HL-60 (cell line): ENCODE measurements at regions not wholly inside any gene's neighbourhood (a gene's known extent, or its start where the extent isn't known, plus 50 kb on each side); places are given as distances from the start of the nearest gene placed in this dataset.
"Not testable (repeated sequence)": the region's sequence is repeated elsewhere in the genome, so short reads cannot be mapped to it uniquely, and the experiment has no call there.

Source experiments
- DNase-seq, 2 experiments: peaks; one replicate each; pipeline ENCODE4 v3.0.0-alpha.2; 2010 to 2020; ENCODE audit warnings: low read depth in 1 of 2, low spot score in 1 of 2
- H3K27ac ChIP-seq: fragments of 250-450 bp; sonication (Bioruptor Pico); replicated peaks from 2 replicates; pipeline ENCODE4 v1.5.1; 2020; ENCODE audit warnings: mild to moderate bottlenecking, moderate library complexity
- H3K27me3 ChIP-seq: fragments of 250-450 bp; sonication (Bioruptor Pico); 2 replicates; pipeline ENCODE4 v1.5.1; 2021; ENCODE audit warnings: mild to moderate bottlenecking, moderate library complexity; ENCODE audit not compliant: insufficient read depth, poor library complexity, severe bottlenecking
- H3K4me3 ChIP-seq: replicated peaks from 2 replicates; pipeline ENCODE4 v1.5.1; 2011; ENCODE audit warnings: mild to moderate bottlenecking, control low read depth, low read length; ENCODE audit not compliant: insufficient read depth
- GABPA ChIP-seq: IDR thresholded peaks from 2 replicates; pipeline ENCODE4 v1.6.1; 2012; ENCODE audit warnings: low read depth
- POLR2AphosphoS5 ChIP-seq: IDR thresholded peaks from 2 replicates; pipeline ENCODE4 v1.6.1; 2012; ENCODE audit warnings: low read depth
- SPI1 ChIP-seq: IDR thresholded peaks from 2 replicates; pipeline ENCODE4 v1.6.1; 2012; ENCODE audit warnings: low read depth, mild to moderate bottlenecking, borderline replicate concordance
- TF ChIP-seq, protein P1 (sequence below): IDR thresholded peaks from 2 replicates; pipeline ENCODE4 v1.6.1; 2012; ENCODE audit warnings: low read depth; ENCODE audit not compliant: insufficient replicate concordance
- TF ChIP-seq, protein P2 (sequence below): IDR thresholded peaks from one replicate; pipeline ENCODE4 v1.5.1; 2011; ENCODE audit warnings: low read length, control low read depth, inconsistent platforms; ENCODE audit not compliant: insufficient read depth

DNA sequence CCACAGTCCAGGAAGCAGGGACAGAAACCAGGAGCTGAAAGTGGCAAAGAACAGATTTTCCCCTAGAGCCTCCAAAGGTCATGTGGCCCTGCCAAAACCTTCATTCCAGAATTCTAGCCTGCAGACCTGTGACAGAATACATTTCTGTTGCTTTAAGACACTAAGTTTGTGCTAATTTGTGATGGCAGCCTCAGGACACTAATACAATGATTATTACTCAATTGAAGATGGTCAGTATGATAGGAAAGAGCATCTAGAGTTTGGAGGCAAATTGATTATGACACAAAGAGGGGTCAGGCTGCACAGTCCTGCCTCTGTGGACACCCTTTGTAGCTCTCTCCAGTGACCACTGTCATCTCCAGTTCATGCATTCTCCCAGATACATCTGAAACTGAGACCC is 79.0 kb upstream of the C3orf49 start:
- Histone ChIP-seq H3K27me3 (no peaks in the 10 kb centered on the region), H3K27ac (no peak overlapping the region), H3K4me3 (no peak overlapping the region)
- no peak for DNase-seq
- TF ChIP-seq SPI1 (no peak), GABPA (no peak), POLR2AphosphoS5 (no peak)
- TF ChIP-seq, protein P1, sequence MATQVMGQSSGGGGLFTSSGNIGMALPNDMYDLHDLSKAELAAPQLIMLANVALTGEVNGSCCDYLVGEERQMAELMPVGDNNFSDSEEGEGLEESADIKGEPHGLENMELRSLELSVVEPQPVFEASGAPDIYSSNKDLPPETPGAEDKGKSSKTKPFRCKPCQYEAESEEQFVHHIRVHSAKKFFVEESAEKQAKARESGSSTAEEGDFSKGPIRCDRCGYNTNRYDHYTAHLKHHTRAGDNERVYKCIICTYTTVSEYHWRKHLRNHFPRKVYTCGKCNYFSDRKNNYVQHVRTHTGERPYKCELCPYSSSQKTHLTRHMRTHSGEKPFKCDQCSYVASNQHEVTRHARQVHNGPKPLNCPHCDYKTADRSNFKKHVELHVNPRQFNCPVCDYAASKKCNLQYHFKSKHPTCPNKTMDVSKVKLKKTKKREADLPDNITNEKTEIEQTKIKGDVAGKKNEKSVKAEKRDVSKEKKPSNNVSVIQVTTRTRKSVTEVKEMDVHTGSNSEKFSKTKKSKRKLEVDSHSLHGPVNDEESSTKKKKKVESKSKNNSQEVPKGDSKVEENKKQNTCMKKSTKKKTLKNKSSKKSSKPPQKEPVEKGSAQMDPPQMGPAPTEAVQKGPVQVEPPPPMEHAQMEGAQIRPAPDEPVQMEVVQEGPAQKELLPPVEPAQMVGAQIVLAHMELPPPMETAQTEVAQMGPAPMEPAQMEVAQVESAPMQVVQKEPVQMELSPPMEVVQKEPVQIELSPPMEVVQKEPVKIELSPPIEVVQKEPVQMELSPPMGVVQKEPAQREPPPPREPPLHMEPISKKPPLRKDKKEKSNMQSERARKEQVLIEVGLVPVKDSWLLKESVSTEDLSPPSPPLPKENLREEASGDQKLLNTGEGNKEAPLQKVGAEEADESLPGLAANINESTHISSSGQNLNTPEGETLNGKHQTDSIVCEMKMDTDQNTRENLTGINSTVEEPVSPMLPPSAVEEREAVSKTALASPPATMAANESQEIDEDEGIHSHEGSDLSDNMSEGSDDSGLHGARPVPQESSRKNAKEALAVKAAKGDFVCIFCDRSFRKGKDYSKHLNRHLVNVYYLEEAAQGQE: no peak
- TF ChIP-seq, protein P2, sequence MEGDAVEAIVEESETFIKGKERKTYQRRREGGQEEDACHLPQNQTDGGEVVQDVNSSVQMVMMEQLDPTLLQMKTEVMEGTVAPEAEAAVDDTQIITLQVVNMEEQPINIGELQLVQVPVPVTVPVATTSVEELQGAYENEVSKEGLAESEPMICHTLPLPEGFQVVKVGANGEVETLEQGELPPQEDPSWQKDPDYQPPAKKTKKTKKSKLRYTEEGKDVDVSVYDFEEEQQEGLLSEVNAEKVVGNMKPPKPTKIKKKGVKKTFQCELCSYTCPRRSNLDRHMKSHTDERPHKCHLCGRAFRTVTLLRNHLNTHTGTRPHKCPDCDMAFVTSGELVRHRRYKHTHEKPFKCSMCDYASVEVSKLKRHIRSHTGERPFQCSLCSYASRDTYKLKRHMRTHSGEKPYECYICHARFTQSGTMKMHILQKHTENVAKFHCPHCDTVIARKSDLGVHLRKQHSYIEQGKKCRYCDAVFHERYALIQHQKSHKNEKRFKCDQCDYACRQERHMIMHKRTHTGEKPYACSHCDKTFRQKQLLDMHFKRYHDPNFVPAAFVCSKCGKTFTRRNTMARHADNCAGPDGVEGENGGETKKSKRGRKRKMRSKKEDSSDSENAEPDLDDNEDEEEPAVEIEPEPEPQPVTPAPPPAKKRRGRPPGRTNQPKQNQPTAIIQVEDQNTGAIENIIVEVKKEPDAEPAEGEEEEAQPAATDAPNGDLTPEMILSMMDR: no peak

DNA sequence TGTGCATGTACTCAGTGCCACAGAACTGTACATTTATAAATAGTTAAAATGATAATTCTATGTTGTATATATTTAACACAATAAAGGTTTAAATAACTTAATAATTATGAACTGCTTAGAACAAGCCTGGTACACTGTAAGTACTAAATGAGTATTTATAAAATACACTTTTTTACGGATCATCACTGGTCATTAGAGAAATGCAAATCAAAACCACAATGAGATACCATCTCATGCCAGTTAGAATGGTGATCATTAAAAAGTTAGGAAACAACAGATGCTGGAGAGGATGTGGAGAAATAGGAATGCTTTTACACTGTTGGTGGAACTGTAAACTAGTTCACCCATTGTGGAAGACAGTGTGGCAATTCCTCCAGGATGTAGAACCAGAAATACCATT is 74.4 kb upstream of the C3orf49 start:
- not testable (repeated sequence) for H3K27ac ChIP-seq, H3K4me3 ChIP-seq, H3K27me3 ChIP-seq, DNase-seq

DNA sequence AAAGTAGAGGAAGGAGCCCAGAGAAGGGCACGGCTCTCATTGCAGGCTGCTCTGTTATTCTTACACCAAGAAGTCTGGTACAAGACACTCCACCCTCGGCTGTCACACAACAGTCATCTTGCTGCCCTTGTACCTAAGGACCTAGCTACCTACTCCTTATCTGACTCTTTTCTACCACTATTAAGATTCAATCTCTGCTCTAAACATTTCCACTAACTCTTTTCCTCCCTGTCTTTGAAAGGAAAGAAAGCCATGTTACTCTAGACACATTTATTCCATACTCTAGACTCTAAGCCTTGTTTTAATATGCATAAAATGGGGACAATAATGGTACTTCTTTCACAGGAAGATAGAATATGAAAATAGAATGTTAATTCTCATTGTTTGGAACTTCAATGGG is 73.3 kb upstream of the C3orf49 start:
- H3K4me3 ChIP-seq: no peak overlapping the region
- no peak for DNase-seq
- no peak overlapping the region for H3K27ac ChIP-seq
- H3K27me3 ChIP-seq: no peaks in the 10 kb centered on the region
- no peak for TF ChIP-seq GABPA
- TF ChIP-seq SPI1: no peak
- TF ChIP-seq, protein P1: no peak
- TF ChIP-seq, protein P2: no peak

DNA sequence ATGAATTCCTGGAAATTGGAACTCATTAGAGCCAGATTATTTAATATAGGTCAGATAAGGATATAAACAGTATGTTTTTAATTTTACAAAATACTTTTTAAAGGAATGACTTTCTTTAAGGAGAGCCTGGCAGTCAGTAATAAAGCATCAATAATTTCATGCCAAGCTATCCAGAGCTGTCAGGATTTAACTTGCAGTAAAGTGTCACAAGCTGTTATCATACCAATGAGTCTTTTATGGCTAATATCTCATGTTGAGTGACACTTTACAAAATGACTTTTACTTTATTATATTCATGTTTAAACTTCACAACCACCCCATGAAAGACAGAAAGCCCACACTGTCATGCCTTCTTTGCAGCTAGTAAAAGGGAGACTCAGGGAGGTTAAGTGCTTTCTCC is 72.9 kb upstream of the C3orf49 start:
- DNase-seq: no peak
- H3K4me3 ChIP-seq: no peak overlapping the region
- no peak overlapping the region for H3K27ac ChIP-seq
- no peaks in the 10 kb centered on the region for H3K27me3 ChIP-seq
- TF ChIP-seq, protein P2: no peak
- no peak for TF ChIP-seq SPI1
- no peak for TF ChIP-seq POLR2AphosphoS5
- TF ChIP-seq, protein P1: no peak
- TF ChIP-seq GABPA: no peak
